Transverse colon (tissue), 4 donors: ENCODE measurements at regions not wholly inside any gene's neighbourhood (a gene's known extent, or its start where the extent isn't known, plus 50 kb on each side); places are given as distances from the start of the nearest gene placed in this dataset.

ENCODE experiments used
- DNase-seq: peaks from one replicate; pipeline ENCODE4 v3.0.0-alpha.2; 2019
- H3K27ac ChIP-seq, 4 donors: fragments of 200-600 bp; sonication (generic); 2 replicates each; pipeline ENCODE4 v1.5.1; 2016 to 2018; ENCODE audit warnings: inconsistent platforms in 4 of 4
- H3K27me3 ChIP-seq: fragments of 200-600 bp; sonication (generic); 2 replicates; pipeline ENCODE4 v1.5.1; 2017; ENCODE audit warnings: inconsistent platforms
- H3K36me3 ChIP-seq, 4 donors: fragments of 200-600 bp; sonication (generic); 2 replicates each; pipeline ENCODE4 v1.5.1; 2017 to 2019; ENCODE audit warnings: inconsistent platforms in 4 of 4
- H3K4me1 ChIP-seq, 4 donors: fragments of 200-600 bp; sonication (generic); 2 replicates each; pipeline ENCODE4 v1.5.1; 2017 to 2020; ENCODE audit warnings: inconsistent platforms in 4 of 4
- H3K4me3 ChIP-seq, 4 donors: fragments of 200-600 bp; sonication (generic); 1 replicate in 1 of 4; 2 replicates in 3 of 4; pipeline versions ENCODE4 v1.5.1 to v1.6.1; 2017 to 2019; ENCODE audit warnings: inconsistent platforms in 4 of 4
- H3K9me3 ChIP-seq, 2 donors: fragments of 200-600 bp; sonication (generic); 2 replicates each; pipeline ENCODE4 v1.5.1; 2017 to 2019; ENCODE audit warnings: inconsistent platforms in 2 of 2
- CTCF ChIP-seq, 5 experiments: fragments of 200-600 bp in 3 of 5; fragments of 450-650 bp in 2 of 5; sonication (generic) in 3 of 5; IDR thresholded peaks; 1 replicate in 2 of 5; 2 replicates in 3 of 5; pipeline ENCODE4 v1.5.1; 2016 to 2017; ENCODE audit warnings: antibody characterized with exemption in 5 of 5, inconsistent platforms in 3 of 5, mild to moderate bottlenecking in 2 of 5, moderate library complexity in 1 of 5
- EP300 ChIP-seq: sonication (generic); formaldehyde crosslinking; IDR thresholded peaks from one replicate; pipeline ENCODE4 v1.6.1; 2017; ENCODE audit warnings: antibody characterized with exemption, low read depth
- POLR2A ChIP-seq: fragments of 450-650 bp; IDR thresholded peaks from one replicate; pipeline ENCODE4 v1.6.1; 2016; ENCODE audit warnings: antibody characterized with exemption, mild to moderate bottlenecking, moderate library complexity
- POLR2AphosphoS5 ChIP-seq, 3 donors: sonication (generic); formaldehyde crosslinking; IDR thresholded peaks; one replicate each; pipeline ENCODE4 v1.6.1; 2016; ENCODE audit warnings: antibody characterized with exemption in 3 of 3
- WGBS, 2 donors: methylation state at CpG; one replicate each; pipeline ENCODE4 v1.1.5; 2018; ENCODE audit warnings: low coverage in 1 of 2; 5-methylcytosine and 5-hydroxymethylcytosine counted together
- in situ Hi-C, 4 donors: fragments of 200-750 bp; cut with MboI; loops; one replicate each; pipeline versions ENCODE4 v1.15.0 to v1.15.1; 2017; ENCODE audit warnings: low sequenced_read_pairs in 3 of 4, low pct_ligation_motif_present in 1 of 4, low pct_unique_long_range_greater_than_20kb in 1 of 4
- intact Hi-C: fragments of 100-400 bp; cut with DNase I; formaldehyde crosslinking; loops from one replicate; pipeline ENCODE4 v1.15.1; 2023; ENCODE audit warnings: low total_unique reads

GRCh38 chr9:38240051-38240450, 152.5 kb upstream of the ALDH1B1 start:
- DNase-seq, result no peak
- intact Hi-C loops (no loop called here), in situ Hi-C loops (no loop called here)
- TF ChIP-seq POLR2A (no peak), CTCF (IDR thresholded peaks at IDR 0.05) (no peak), EP300 (no peak), POLR2AphosphoS5 (IDR thresholded peaks at IDR 0.05) (no peak)
- Histone ChIP-seq H3K4me1 (no peaks in the 10 kb centered on the region), H3K9me3 (no peaks in the 10 kb centered on the region), H3K27ac (no peak overlapping the region), H3K4me3 (no peak overlapping the region), H3K36me3 (no peaks in the 10 kb centered on the region), H3K27me3 (no peaks in the 10 kb centered on the region)
- 91 to 100% methylated on average over 1 to 2 of the region's 2 CpGs for WGBS, 2 donors

- H3K36me3 ChIP-seq, result no peaks in the 10 kb centered on the region
- DNase-seq, result no peak
- no peaks in the 10 kb centered on the region for H3K27me3 ChIP-seq
- TF ChIP-seq EP300 (no peak), CTCF (IDR thresholded peaks at IDR 0.05) (no peak)
- H3K27ac ChIP-seq, result no peak overlapping the region
- in situ Hi-C loops (no loop called here), intact Hi-C loops (no loop called here)
- H3K9me3 ChIP-seq, result no peaks in the 10 kb centered on the region
- no peaks in the 10 kb centered on the region for H3K4me1 ChIP-seq
- WGBS, 2 donors, result 88% methylated on average over 4 of the region's 5 CpGs; no CpG with 5 or more reads in 1 of the 2 donors
- H3K4me3 ChIP-seq, result no peak overlapping the region
These were observed 157.3 kb upstream of the ALDH1B1 start for GRCh38 chr9:38235244-38235643.

GRCh38 chr9:38234479-38235170, 157.9 kb upstream of the ALDH1B1 start:
- H3K4me3 ChIP-seq, result no peak overlapping the region
- no peaks in the 10 kb centered on the region for H3K4me1 ChIP-seq
- no peaks in the 10 kb centered on the region for H3K9me3 ChIP-seq
- in situ Hi-C loops (no loop called here), intact Hi-C loops (no loop called here)
- H3K27me3 ChIP-seq, result no peaks in the 10 kb centered on the region
- 70 to 80% methylated on average over 3 to 5 of the region's 5 CpGs for WGBS, 2 donors
- no peak overlapping the region for H3K27ac ChIP-seq
- no peak for TF ChIP-seq EP300
- no peak for TF ChIP-seq POLR2A
- TF ChIP-seq CTCF (IDR thresholded peaks at IDR 0.05), result no peak
- no peak for TF ChIP-seq POLR2AphosphoS5 (IDR thresholded peaks at IDR 0.05)
- H3K36me3 ChIP-seq, result no peaks in the 10 kb centered on the region
- DNase-seq, result no peak

- Histone ChIP-seq H3K4me3 (no peak overlapping the region), H3K27ac (no peak overlapping the region), H3K36me3 (no peaks in the 10 kb centered on the region), H3K4me1 (no peaks in the 10 kb centered on the region), H3K27me3 (no peaks in the 10 kb centered on the region), H3K9me3 (no peaks in the 10 kb centered on the region)
- WGBS, 2 donors, result 88 to 96% methylated on average over 7 to 9 of the region's 9 CpGs
- no peak for DNase-seq
- in situ Hi-C loops, result no loop called here
- intact Hi-C loops, result no loop called here
- TF ChIP-seq EP300 (no peak), POLR2A (no peak), POLR2AphosphoS5 (IDR thresholded peaks at IDR 0.05) (no peak), CTCF (IDR thresholded peaks at IDR 0.05) (no peak)
These were observed 158.6 kb upstream of the ALDH1B1 start for GRCh38 chr9:38233796-38234355.
